Thyroid gland (tissue), 4 donors: ENCODE measurements at regions not wholly inside any gene's neighbourhood (a gene's known extent, or its start where the extent isn't known, plus 50 kb on each side); places are given as distances from the start of the nearest gene placed in this dataset.

Source experiments
- DNase-seq, 2 donors: peaks; one replicate each; pipeline ENCODE4 v3.0.0-alpha.2; 2019
- H3K27ac ChIP-seq, 3 donors: fragments of 200-600 bp; sonication (generic); 1 replicate in 2 of 3; 2 replicates in 1 of 3; pipeline ENCODE4 v1.5.1; 2016 to 2019; ENCODE audit warnings: mild to moderate bottlenecking in 1 of 3, moderate library complexity in 1 of 3
- H3K27me3 ChIP-seq: fragments of 200-600 bp; sonication (generic); one replicate; pipeline ENCODE4 v1.5.1; 2019
- H3K36me3 ChIP-seq, 2 donors: fragments of 200-600 bp; sonication (generic); one replicate each; pipeline ENCODE4 v1.5.1; 2016 to 2019
- H3K4me1 ChIP-seq, 2 donors: fragments of 200-600 bp; sonication (generic); one replicate each; pipeline ENCODE4 v1.5.1; 2017 to 2019
- H3K4me3 ChIP-seq, 3 donors: fragments of 200-600 bp; sonication (generic); replicated peaks in 1 of 3; 1 replicate in 2 of 3; 2 replicates in 1 of 3; pipeline ENCODE4 v1.5.1; 2016; ENCODE audit warnings: mild to moderate bottlenecking in 1 of 3
- H3K9me3 ChIP-seq: fragments of 200-600 bp; sonication (generic); one replicate; pipeline ENCODE4 v1.5.1; 2017
- POLR2A ChIP-seq, 2 donors: fragments of 450-650 bp; IDR thresholded peaks; one replicate each; pipeline ENCODE4 v1.6.1; 2017; ENCODE audit warnings: antibody characterized with exemption in 2 of 2, mild to moderate bottlenecking in 2 of 2, moderate library complexity in 1 of 2
- WGBS, 2 donors: methylation state at CpG; one replicate each; pipeline ENCODE4 v1.1.5; 2017; 5-methylcytosine and 5-hydroxymethylcytosine counted together
- intact Hi-C: fragments of 100-400 bp; cut with DNase I; formaldehyde crosslinking; loops from one replicate; pipeline ENCODE4 v1.15.1; 2023
- TF ChIP-seq, protein P1 (sequence below), 6 experiments: fragments of 200-600 bp in 3 of 6; fragments of 450-650 bp in 3 of 6; sonication (generic) in 3 of 6; IDR thresholded peaks; one replicate each; pipeline ENCODE4 v1.5.1; 2016 to 2019; ENCODE audit warnings: antibody characterized with exemption in 6 of 6, mild to moderate bottlenecking in 2 of 6, inconsistent platforms in 1 of 6, moderate library complexity in 1 of 6

DNA sequence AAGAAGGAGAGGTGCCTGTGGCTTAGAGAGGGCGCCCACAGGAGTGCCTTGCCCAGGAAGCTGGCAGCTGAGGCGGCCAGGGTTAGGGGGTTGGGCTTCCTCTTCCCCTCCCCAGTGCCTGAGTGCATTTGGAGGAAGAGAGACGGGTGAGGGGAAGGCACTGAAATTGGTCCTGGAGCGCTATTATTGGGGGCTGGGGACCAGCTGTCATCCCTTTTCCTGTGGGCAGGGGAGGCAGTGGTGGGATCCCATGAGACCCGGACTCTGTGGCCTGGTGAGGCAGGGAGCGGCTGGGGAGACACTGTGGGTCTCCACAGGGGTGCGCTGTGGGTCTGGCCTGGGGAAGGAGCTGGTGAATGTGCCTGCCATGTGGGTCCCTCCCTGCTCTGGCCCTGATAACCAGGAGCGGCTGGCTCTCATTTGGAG, 259.7 kb downstream of the SEC14L1 start:
- Histone ChIP-seq H3K9me3 (no peaks in the 10 kb centered on the region), H3K27ac (peak overlapping the region in 2 of 3 donors; percentile 1 to 65), H3K27me3 (no peaks in the 10 kb centered on the region), H3K4me3 (no peak overlapping the region), H3K36me3 (peaks cover 0 to 8% of the 10 kb centered on the region in 2 donors), H3K4me1 (peaks cover 11 to 27% of the 10 kb centered on the region in 2 donors)
- intact Hi-C loops: no loop called here
- TF ChIP-seq, protein P1, sequence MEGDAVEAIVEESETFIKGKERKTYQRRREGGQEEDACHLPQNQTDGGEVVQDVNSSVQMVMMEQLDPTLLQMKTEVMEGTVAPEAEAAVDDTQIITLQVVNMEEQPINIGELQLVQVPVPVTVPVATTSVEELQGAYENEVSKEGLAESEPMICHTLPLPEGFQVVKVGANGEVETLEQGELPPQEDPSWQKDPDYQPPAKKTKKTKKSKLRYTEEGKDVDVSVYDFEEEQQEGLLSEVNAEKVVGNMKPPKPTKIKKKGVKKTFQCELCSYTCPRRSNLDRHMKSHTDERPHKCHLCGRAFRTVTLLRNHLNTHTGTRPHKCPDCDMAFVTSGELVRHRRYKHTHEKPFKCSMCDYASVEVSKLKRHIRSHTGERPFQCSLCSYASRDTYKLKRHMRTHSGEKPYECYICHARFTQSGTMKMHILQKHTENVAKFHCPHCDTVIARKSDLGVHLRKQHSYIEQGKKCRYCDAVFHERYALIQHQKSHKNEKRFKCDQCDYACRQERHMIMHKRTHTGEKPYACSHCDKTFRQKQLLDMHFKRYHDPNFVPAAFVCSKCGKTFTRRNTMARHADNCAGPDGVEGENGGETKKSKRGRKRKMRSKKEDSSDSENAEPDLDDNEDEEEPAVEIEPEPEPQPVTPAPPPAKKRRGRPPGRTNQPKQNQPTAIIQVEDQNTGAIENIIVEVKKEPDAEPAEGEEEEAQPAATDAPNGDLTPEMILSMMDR (IDR thresholded peaks at IDR 0.05): peak in 1 of 6 experiments; percentile 27
- TF ChIP-seq POLR2A (IDR thresholded peaks at IDR 0.05): no peak
- no peak for DNase-seq
- WGBS, 2 donors: 67 to 80% methylated on average over 1 to 7 of the region's 8 CpGs

DNA sequence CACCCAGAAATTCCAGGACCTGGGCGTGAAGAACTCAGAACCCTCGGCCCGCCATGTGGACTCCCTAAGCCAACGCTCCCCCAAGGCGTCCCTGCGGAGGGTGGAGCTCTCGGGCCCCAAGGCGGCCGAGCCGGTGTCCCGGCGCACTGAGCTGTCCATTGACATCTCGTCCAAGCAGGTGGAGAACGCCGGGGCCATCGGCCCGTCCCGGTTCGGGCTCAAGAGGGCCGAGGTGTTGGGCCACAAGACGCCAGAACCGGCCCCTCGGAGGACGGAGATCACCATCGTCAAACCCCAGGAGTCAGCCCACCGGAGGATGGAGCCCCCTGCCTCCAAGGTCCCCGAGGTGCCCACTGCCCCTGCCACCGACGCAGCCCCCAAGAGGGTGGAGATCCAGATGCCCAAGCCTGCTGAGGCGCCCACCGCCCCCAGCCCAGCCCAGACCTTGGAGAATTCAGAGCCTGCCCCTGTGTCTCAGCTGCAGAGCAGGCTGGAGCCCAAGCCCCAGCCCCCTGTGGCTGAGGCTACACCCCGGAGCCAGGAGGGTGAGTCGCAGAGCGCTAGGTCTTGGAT, 261.5 kb downstream of the SEC14L1 start:
- Histone ChIP-seq H3K27ac (no peak overlapping the region), H3K27me3 (no peaks in the 10 kb centered on the region), H3K4me1 (peaks cover 11 to 35% of the 10 kb centered on the region in 2 donors), H3K4me3 (no peak overlapping the region), H3K9me3 (no peaks in the 10 kb centered on the region), H3K36me3 (peaks cover 0 to 8% of the 10 kb centered on the region in 2 donors)
- intact Hi-C loops: no loop called here
- 88 to 96% methylated on average over 15 to 25 of the region's 34 CpGs for WGBS, 2 donors
- TF ChIP-seq POLR2A (IDR thresholded peaks at IDR 0.05): no peak
- TF ChIP-seq, protein P1 (IDR thresholded peaks at IDR 0.05): no peak
- DNase-seq: no peak

DNA sequence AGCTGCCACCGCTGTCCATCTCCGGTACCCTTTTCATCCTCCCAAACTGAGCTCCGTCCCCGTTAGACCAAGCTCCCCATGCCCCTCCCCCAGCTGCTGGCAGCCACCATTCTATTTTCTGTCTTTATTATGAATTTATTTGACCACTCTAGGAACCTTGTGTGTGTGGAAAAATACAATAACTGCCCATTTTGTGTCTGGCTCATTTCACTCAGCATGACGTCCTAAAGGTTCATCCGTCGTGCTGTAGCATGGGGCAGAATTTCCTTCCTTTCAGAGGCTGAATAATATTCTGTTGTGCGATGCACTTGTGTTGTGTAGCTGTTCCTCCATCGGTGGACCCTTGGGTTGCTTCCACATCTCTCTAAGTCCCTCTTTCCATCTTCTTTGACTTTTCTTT, 263.1 kb downstream of the SEC14L1 start:
- Histone ChIP-seq H3K4me1 (peaks cover 21 to 47% of the 10 kb centered on the region in 2 donors), H3K27me3 (no peaks in the 10 kb centered on the region), H3K36me3 (peaks cover 0 to 8% of the 10 kb centered on the region in 2 donors), H3K27ac (peak overlapping the region in 2 of 3 donors; percentile 13 to 47), H3K4me3 (no peak overlapping the region), H3K9me3 (no peaks in the 10 kb centered on the region)
- WGBS, 2 donors: 80 to 82% methylated on average over 9 of the region's 9 CpGs
- no peak for DNase-seq
- intact Hi-C loops: no loop called here
- TF ChIP-seq, protein P1 (IDR thresholded peaks at IDR 0.05): no peak
- TF ChIP-seq POLR2A (IDR thresholded peaks at IDR 0.05): no peak

DNA sequence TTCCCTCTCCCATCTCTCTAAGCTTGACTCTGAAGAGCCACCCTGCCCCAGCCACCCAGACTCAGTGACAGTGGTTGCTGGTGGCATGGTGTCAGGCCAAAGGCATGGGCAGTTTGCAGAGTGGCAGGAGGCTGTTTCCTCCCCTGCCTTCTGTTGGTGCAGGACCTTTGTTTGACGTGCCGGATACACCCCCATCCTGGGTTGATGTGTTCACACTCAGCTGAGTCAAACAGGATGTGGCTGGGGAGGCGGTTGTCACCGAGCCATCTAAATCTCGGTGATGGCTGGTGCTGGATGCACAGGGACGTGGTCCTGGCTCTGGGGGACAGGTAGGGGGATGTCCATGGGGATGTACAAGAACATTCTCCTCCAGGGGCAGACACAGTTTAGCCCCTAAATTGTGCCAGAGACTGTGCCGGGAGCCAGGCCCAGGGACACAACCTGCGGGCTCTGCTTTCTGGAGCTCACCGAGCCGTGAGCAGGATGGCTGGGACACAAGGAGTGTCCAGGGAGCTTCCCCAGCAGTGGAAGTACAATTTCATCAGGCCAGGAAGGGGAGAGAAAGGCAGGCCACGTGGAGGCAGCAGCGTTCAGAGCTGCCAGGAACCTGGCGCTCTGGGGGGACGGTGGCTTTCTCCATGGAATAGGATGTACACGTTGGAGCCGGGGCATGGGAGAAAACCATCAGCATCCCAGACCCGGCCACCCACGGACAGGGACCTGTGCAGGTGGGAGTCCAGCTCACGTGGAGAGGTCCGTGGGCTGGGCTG, 264.2 kb downstream of the SEC14L1 start:
- Histone ChIP-seq H3K27ac (peak overlapping the region; percentile 13 to 47 (median 31)), H3K9me3 (no peaks in the 10 kb centered on the region), H3K4me3 (no peak overlapping the region), H3K4me1 (peaks cover 27 to 54% of the 10 kb centered on the region in 2 donors), H3K36me3 (peaks cover 0 to 8% of the 10 kb centered on the region in 2 donors), H3K27me3 (no peaks in the 10 kb centered on the region)
- peak in 1 of 2 donors; percentile 50 for DNase-seq
- TF ChIP-seq, protein P1 (IDR thresholded peaks at IDR 0.05): no peak
- no peak for TF ChIP-seq POLR2A (IDR thresholded peaks at IDR 0.05)
- WGBS, 2 donors: 63 to 75% methylated on average over 12 to 16 of the region's 20 CpGs
- intact Hi-C loops: no loop called here
